Body of pancreas (tissue), 4 donors: ENCODE measurements at regions not wholly inside any gene's neighbourhood (a gene's known extent, or its start where the extent isn't known, plus 50 kb on each side); places are given as distances from the start of the nearest gene placed in this dataset.

Source experiments
- POLR2A ChIP-seq, 3 donors: fragments of 450-650 bp; IDR thresholded peaks; one replicate each; pipeline ENCODE4 v1.6.1; 2016; ENCODE audit warnings: antibody characterized with exemption in 3 of 3, mild to moderate bottlenecking in 2 of 3
- TF ChIP-seq, protein P1 (sequence below), 7 experiments: fragments of 450-650 bp in 4 of 7; fragments of 200-600 bp in 3 of 7; sonication (generic) in 3 of 7; IDR thresholded peaks; one replicate each; pipeline ENCODE4 v1.5.1; 2016 to 2019; ENCODE audit warnings: antibody characterized with exemption in 7 of 7

DNA sequence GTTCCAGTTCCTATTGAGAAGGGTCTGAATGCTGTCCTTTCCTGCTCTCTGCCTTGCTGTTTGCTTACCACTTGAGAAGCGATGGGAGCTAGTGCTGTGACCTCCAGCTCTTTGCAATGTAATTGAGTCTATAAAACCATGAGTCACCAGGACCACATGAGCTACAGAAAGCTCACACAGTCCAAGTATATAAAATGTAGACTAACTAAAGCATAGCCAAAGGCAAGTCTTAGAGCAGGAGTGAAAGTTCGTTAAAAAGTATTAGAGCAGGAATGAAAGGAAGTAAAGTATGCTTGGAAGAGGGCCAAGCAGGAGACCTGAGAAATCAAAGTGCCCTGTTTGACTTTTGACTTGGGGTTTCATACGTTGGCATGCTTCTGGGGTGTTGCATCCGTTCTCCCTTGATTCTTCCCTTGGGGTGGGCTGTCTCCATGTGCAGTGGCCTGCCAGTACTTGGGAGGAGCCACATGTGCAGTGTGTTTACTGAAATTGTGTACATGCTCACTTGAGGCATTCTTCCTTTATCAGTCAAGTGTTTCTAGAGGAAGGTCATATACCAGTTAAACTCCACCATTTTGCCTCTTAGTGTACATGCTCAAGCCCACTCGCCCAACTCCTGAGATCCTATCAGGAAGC lies 71.3 kb upstream of the KIT start:
- TF ChIP-seq, protein P1, sequence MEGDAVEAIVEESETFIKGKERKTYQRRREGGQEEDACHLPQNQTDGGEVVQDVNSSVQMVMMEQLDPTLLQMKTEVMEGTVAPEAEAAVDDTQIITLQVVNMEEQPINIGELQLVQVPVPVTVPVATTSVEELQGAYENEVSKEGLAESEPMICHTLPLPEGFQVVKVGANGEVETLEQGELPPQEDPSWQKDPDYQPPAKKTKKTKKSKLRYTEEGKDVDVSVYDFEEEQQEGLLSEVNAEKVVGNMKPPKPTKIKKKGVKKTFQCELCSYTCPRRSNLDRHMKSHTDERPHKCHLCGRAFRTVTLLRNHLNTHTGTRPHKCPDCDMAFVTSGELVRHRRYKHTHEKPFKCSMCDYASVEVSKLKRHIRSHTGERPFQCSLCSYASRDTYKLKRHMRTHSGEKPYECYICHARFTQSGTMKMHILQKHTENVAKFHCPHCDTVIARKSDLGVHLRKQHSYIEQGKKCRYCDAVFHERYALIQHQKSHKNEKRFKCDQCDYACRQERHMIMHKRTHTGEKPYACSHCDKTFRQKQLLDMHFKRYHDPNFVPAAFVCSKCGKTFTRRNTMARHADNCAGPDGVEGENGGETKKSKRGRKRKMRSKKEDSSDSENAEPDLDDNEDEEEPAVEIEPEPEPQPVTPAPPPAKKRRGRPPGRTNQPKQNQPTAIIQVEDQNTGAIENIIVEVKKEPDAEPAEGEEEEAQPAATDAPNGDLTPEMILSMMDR (IDR thresholded peaks at IDR 0.05) = no peak
- no peak for TF ChIP-seq POLR2A (IDR thresholded peaks at IDR 0.05)
